Liver (tissue), 3 donors: ENCODE measurements at regions not wholly inside any gene's neighbourhood (a gene's known extent, or its start where the extent isn't known, plus 50 kb on each side); places are given as distances from the start of the nearest gene placed in this dataset.

Experiments used
- ATF3 ChIP-seq: IDR thresholded peaks from 2 replicates; pipeline ENCODE4 v1.6.1; 2016; ENCODE audit warnings: antibody characterized with exemption
- EGR1 ChIP-seq, 2 donors: IDR thresholded peaks; 2 replicates each; pipeline ENCODE4 v1.6.1; 2016 to 2018; ENCODE audit warnings: antibody characterized with exemption in 2 of 2, low read depth in 2 of 2
- FOXA2 ChIP-seq: IDR thresholded peaks from 2 replicates; pipeline ENCODE4 v1.6.1; 2016; ENCODE audit warnings: antibody characterized with exemption
- HNF4A ChIP-seq, 2 donors: conservative IDR thresholded peaks; 2 replicates each; pipeline ENCODE4 v1.6.1; 2016; ENCODE audit warnings: antibody characterized with exemption in 2 of 2, mild to moderate bottlenecking in 2 of 2
- RAD21 ChIP-seq, 2 donors: IDR thresholded peaks; 2 replicates each; pipeline ENCODE4 v1.6.1; 2016; ENCODE audit warnings: antibody characterized with exemption in 2 of 2, mild to moderate bottlenecking in 2 of 2
- TAF1 ChIP-seq: conservative IDR thresholded peaks from 2 replicates; pipeline ENCODE4 v1.6.1; 2016; ENCODE audit warnings: antibody characterized with exemption, mild to moderate bottlenecking
- YY1 ChIP-seq: IDR thresholded peaks from 2 replicates; pipeline ENCODE4 v1.6.1; 2016; ENCODE audit warnings: antibody characterized with exemption, mild to moderate bottlenecking
- ZBTB33 ChIP-seq: IDR thresholded peaks from 2 replicates; pipeline ENCODE4 v1.6.1; 2016; ENCODE audit warnings: antibody characterized with exemption
- TF ChIP-seq, protein P1 (sequence below): fragments of 150-350 bp; IDR thresholded peaks from 2 replicates; pipeline ENCODE4 v1.5.1; 2017; ENCODE audit warnings: improper control_type of control experiment, low read depth, low read length; ENCODE audit not compliant: missing input control
- TF ChIP-seq, protein P2 (sequence below): IDR thresholded peaks from 2 replicates; pipeline ENCODE4 v1.6.1; 2016; ENCODE audit warnings: antibody characterized with exemption
- TF ChIP-seq, protein P3 (sequence below): IDR thresholded peaks from 2 replicates; pipeline ENCODE4 v1.6.1; 2016; ENCODE audit warnings: antibody characterized with exemption, mild to moderate bottlenecking
- donor health status: healthy.
- donor health status: healthy.

GRCh38 chr2:12547566-12548170 is 169.1 kb upstream of the TRIB2 start:
- TF ChIP-seq YY1: no peak
- TF ChIP-seq, protein P1, sequence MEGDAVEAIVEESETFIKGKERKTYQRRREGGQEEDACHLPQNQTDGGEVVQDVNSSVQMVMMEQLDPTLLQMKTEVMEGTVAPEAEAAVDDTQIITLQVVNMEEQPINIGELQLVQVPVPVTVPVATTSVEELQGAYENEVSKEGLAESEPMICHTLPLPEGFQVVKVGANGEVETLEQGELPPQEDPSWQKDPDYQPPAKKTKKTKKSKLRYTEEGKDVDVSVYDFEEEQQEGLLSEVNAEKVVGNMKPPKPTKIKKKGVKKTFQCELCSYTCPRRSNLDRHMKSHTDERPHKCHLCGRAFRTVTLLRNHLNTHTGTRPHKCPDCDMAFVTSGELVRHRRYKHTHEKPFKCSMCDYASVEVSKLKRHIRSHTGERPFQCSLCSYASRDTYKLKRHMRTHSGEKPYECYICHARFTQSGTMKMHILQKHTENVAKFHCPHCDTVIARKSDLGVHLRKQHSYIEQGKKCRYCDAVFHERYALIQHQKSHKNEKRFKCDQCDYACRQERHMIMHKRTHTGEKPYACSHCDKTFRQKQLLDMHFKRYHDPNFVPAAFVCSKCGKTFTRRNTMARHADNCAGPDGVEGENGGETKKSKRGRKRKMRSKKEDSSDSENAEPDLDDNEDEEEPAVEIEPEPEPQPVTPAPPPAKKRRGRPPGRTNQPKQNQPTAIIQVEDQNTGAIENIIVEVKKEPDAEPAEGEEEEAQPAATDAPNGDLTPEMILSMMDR: no peak
- TF ChIP-seq FOXA2: no peak
- no peak for TF ChIP-seq TAF1
- no peak for TF ChIP-seq RAD21 (IDR thresholded peaks at IDR 0.05)
- TF ChIP-seq ATF3: no peak
- no peak for TF ChIP-seq ZBTB33
- TF ChIP-seq, protein P2, sequence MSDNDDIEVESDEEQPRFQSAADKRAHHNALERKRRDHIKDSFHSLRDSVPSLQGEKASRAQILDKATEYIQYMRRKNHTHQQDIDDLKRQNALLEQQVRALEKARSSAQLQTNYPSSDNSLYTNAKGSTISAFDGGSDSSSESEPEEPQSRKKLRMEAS: no peak
- TF ChIP-seq, protein P3, sequence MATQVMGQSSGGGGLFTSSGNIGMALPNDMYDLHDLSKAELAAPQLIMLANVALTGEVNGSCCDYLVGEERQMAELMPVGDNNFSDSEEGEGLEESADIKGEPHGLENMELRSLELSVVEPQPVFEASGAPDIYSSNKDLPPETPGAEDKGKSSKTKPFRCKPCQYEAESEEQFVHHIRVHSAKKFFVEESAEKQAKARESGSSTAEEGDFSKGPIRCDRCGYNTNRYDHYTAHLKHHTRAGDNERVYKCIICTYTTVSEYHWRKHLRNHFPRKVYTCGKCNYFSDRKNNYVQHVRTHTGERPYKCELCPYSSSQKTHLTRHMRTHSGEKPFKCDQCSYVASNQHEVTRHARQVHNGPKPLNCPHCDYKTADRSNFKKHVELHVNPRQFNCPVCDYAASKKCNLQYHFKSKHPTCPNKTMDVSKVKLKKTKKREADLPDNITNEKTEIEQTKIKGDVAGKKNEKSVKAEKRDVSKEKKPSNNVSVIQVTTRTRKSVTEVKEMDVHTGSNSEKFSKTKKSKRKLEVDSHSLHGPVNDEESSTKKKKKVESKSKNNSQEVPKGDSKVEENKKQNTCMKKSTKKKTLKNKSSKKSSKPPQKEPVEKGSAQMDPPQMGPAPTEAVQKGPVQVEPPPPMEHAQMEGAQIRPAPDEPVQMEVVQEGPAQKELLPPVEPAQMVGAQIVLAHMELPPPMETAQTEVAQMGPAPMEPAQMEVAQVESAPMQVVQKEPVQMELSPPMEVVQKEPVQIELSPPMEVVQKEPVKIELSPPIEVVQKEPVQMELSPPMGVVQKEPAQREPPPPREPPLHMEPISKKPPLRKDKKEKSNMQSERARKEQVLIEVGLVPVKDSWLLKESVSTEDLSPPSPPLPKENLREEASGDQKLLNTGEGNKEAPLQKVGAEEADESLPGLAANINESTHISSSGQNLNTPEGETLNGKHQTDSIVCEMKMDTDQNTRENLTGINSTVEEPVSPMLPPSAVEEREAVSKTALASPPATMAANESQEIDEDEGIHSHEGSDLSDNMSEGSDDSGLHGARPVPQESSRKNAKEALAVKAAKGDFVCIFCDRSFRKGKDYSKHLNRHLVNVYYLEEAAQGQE: no peak
- no peak for TF ChIP-seq HNF4A (conservative IDR thresholded peaks at IDR 0.05)
- TF ChIP-seq EGR1 (IDR thresholded peaks at IDR 0.05; ENCODE audit: low read depth in 2 of 2): no peak
